Esophagus muscularis mucosa (tissue), 4 donors: ENCODE measurements at regions not wholly inside any gene's neighbourhood (a gene's known extent, or its start where the extent isn't known, plus 50 kb on each side); places are given as distances from the start of the nearest gene placed in this dataset.

ENCODE experiments used
- CTCF ChIP-seq, 3 experiments: fragments of 200-600 bp in 2 of 3; fragments of 450-650 bp in 1 of 3; sonication (generic) in 2 of 3; IDR thresholded peaks; one replicate each; pipeline ENCODE4 v1.5.1; 2017 to 2019; ENCODE audit warnings: antibody characterized with exemption in 3 of 3, mild to moderate bottlenecking in 2 of 3, moderate library complexity in 1 of 3
- EP300 ChIP-seq: sonication (generic); formaldehyde crosslinking; IDR thresholded peaks from one replicate; pipeline ENCODE4 v1.6.1; 2017; ENCODE audit warnings: antibody characterized with exemption
- POLR2A ChIP-seq: fragments of 450-650 bp; IDR thresholded peaks from one replicate; pipeline ENCODE4 v1.6.1; 2017; ENCODE audit warnings: antibody characterized with exemption, moderate library complexity, mild to moderate bottlenecking, low read depth

- TF ChIP-seq CTCF (IDR thresholded peaks at IDR 0.05) (no peak), EP300 (no peak), POLR2A (no peak)
These were observed 309.8 kb downstream of the ZEB2 start for GRCh38 chr2:144210076-144210475.
